Mesendoderm (in vitro differentiated cells): ENCODE measurements at regions not wholly inside any gene's neighbourhood (a gene's known extent, or its start where the extent isn't known, plus 50 kb on each side); places are given as distances from the start of the nearest gene placed in this dataset.
"Not testable (repeated sequence)": the region's sequence is repeated elsewhere in the genome, so short reads cannot be mapped to it uniquely, and the experiment has no call there.

Source experiments
- DNase-seq: peaks from one replicate; pipeline ENCODE4 v3.0.0; 2013
- H2AK5ac ChIP-seq: 2 replicates; pipeline ENCODE4 v1.6.1; 2013; ENCODE audit warnings: low read length, inconsistent platforms
- H2BK120ac ChIP-seq: 2 replicates; pipeline ENCODE4 v1.6.1; 2013; ENCODE audit warnings: low read depth, mild to moderate bottlenecking, low read length, moderate library complexity, mixed read lengths
- H2BK15ac ChIP-seq: replicated peaks from 2 replicates; pipeline ENCODE4 v1.6.1; 2013; ENCODE audit warnings: low read depth, mild to moderate bottlenecking, moderate library complexity
- H2BK5ac ChIP-seq: 2 replicates; pipeline ENCODE4 v1.6.1; 2013; ENCODE audit warnings: low read length, inconsistent platforms
- H3K18ac ChIP-seq: 2 replicates; pipeline ENCODE4 v1.6.1; 2013; ENCODE audit warnings: mild to moderate bottlenecking, low read length, mixed read lengths
- H3K23ac ChIP-seq: one replicate; pipeline ENCODE4 v1.6.1; 2013; ENCODE audit warnings: low read length
- H3K27ac ChIP-seq: 2 replicates; pipeline ENCODE4 v1.5.1; 2013; ENCODE audit warnings: low read depth, mild to moderate bottlenecking, inconsistent platforms, low read length, moderate library complexity
- H3K27me3 ChIP-seq: 2 replicates; pipeline ENCODE4 v1.6.1; 2013; ENCODE audit warnings: low read length, control low read depth, mild to moderate bottlenecking, inconsistent platforms; ENCODE audit not compliant: insufficient read depth, poor library complexity
- H3K36me3 ChIP-seq: 2 replicates; pipeline ENCODE4 v1.6.1; 2013; ENCODE audit warnings: low read length, inconsistent platforms; ENCODE audit not compliant: control insufficient read depth, insufficient read depth
- H3K4ac ChIP-seq: one replicate; pipeline ENCODE4 v1.6.1; 2013; ENCODE audit warnings: low read depth, mild to moderate bottlenecking, low read length, moderate library complexity
- H3K4me1 ChIP-seq: 2 replicates; pipeline ENCODE4 v1.6.1; 2013; ENCODE audit warnings: low read depth, low read length, inconsistent platforms; ENCODE audit not compliant: control insufficient read depth
- H3K4me2 ChIP-seq: 2 replicates; pipeline ENCODE4 v1.6.1; 2013; ENCODE audit warnings: low read length
- H3K4me3 ChIP-seq: 2 replicates; pipeline ENCODE4 v1.5.1; 2013; ENCODE audit warnings: mild to moderate bottlenecking, low read length
- H3K56ac ChIP-seq: one replicate; pipeline ENCODE4 v1.6.1; 2013; ENCODE audit warnings: low read length
- H3K79me1 ChIP-seq: 2 replicates; pipeline ENCODE4 v1.6.1; 2013; ENCODE audit warnings: low read length, inconsistent platforms
- H3K79me2 ChIP-seq: 2 replicates; pipeline ENCODE4 v1.6.1; 2013; ENCODE audit warnings: mild to moderate bottlenecking, low read length; ENCODE audit not compliant: control insufficient read depth, insufficient read depth
- H3K9ac ChIP-seq: 2 replicates; pipeline ENCODE4 v1.6.1; 2013; ENCODE audit warnings: low read length, inconsistent platforms
- H4K5ac ChIP-seq: one replicate; pipeline ENCODE4 v1.6.1; 2013; ENCODE audit warnings: low read length
- H4K8ac ChIP-seq: one replicate; pipeline ENCODE4 v1.6.1; 2013; ENCODE audit warnings: low read depth, mild to moderate bottlenecking, control low read depth, low read length, moderate library complexity
- WGBS: extraction: QIAGEN DNeasy Blood & Tissue Kit; methylation state at CpG from one replicate; pipeline ENCODE4 v1.1.7; 2013; ENCODE audit warnings: low lambda C conversion rate, missing lambda C conversion rate; ENCODE audit not compliant: insufficient coverage; ENCODE audit errors: extremely low coverage; 5-methylcytosine and 5-hydroxymethylcytosine counted together

DNA sequence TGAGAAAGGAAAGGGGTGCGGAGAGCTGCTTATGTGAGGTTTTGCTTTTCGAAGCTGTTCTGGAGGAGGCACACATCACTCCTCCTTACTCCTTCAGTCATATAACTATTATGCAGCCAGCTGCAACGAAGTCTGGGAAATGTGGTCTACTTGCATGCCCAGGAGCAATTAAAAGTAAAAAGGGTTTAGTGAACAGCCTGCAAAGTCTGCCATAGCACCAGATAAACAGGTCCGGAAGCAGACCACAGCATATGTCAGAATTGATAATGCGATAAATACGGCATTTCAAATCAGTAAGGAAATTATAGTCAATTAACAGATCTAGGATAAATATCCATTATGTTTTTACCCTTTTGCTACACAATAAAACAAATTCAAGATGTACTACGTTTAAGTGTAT, 99.5 kb downstream of the POLR2M start:
- H3K27ac ChIP-seq: no peak overlapping the region
- no peak overlapping the region for H2BK15ac ChIP-seq
- H3K56ac ChIP-seq: no peak overlapping the region
- no peak for DNase-seq
- H3K4me3 ChIP-seq: no peak overlapping the region
- H3K9ac ChIP-seq: no peak overlapping the region
- H3K27me3 ChIP-seq: no peaks in the 10 kb centered on the region
- H3K23ac ChIP-seq: no peak overlapping the region
- no peak overlapping the region for H3K4ac ChIP-seq
- H3K79me1 ChIP-seq: no peaks in the 10 kb centered on the region
- H4K5ac ChIP-seq: no peak overlapping the region
- no peak overlapping the region for H2BK120ac ChIP-seq
- no peak overlapping the region for H3K4me2 ChIP-seq
- H3K36me3 ChIP-seq: no peaks in the 10 kb centered on the region
- no peak overlapping the region for H2AK5ac ChIP-seq
- H3K79me2 ChIP-seq: no peaks in the 10 kb centered on the region
- H2BK5ac ChIP-seq: no peak overlapping the region
- WGBS: no CpG with 5 or more reads among the region's 7 CpGs
- no peak overlapping the region for H4K8ac ChIP-seq
- H3K4me1 ChIP-seq: no peaks in the 10 kb centered on the region
- H3K18ac ChIP-seq: no peak overlapping the region

DNA sequence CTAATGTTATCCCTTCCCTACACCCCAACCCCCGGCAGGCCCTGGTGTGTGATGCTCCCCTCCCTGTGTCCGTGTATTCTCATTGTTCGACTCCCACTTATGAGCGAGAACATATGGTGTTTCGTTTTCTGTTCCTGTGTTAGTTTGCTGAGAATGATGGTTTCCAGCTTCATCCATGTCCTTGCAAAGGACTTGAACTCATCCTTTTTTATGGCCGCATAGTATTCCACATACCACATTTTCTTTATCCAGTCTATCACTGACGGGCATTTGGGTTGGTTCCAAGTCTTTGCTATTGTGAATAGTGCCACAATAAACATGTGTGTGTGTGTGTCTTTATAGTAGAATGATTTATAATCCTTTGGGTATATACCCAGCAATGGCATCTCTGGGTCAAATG, 102.8 kb downstream of the POLR2M start:
- H2BK120ac ChIP-seq, H4K8ac ChIP-seq, H4K5ac ChIP-seq, H3K27me3 ChIP-seq, H3K27ac ChIP-seq, H3K79me2 ChIP-seq, H3K4me3 ChIP-seq, H3K9ac ChIP-seq, H3K4ac ChIP-seq, H3K79me1 ChIP-seq, H3K36me3 ChIP-seq, H2BK5ac ChIP-seq, H2AK5ac ChIP-seq, H3K56ac ChIP-seq, H3K4me1 ChIP-seq, H3K18ac ChIP-seq, H3K23ac ChIP-seq, H2BK15ac ChIP-seq, H3K4me2 ChIP-seq, DNase-seq: not testable (repeated sequence)
- WGBS: no CpG with 5 or more reads among the region's 7 CpGs

DNA sequence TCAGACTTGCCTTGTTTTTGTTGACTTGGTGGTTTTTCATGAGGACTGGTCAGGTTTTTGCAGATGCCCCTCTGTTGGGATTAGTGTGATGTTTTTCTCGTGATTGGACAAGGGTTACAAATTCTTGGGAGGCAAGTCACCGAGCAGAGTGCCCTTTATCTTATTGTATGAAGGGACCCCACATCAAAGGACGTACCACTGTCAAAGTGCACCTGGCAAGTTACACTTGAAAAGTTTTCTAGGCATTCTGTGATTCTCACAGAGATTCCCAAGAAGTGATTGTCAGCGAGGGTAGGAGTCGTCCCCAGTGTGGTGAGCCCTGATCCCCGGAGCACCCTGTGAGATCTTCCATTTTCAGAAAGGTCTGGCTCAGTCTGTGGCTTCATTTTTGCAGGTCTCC, 110.1 kb downstream of the POLR2M start:
- H3K4me3 ChIP-seq: no peak overlapping the region
- no peak overlapping the region for H3K4ac ChIP-seq
- no peak overlapping the region for H2BK5ac ChIP-seq
- no peaks in the 10 kb centered on the region for H3K4me1 ChIP-seq
- H3K9ac ChIP-seq: no peak overlapping the region
- H3K18ac ChIP-seq: no peak overlapping the region
- no CpG with 5 or more reads among the region's 6 CpGs for WGBS
- no peaks in the 10 kb centered on the region for H3K79me1 ChIP-seq
- H3K27ac ChIP-seq: no peak overlapping the region
- no peak overlapping the region for H4K5ac ChIP-seq
- H4K8ac ChIP-seq: no peak overlapping the region
- H2AK5ac ChIP-seq: no peak overlapping the region
- H3K4me2 ChIP-seq: no peak overlapping the region
- H3K79me2 ChIP-seq: no peaks in the 10 kb centered on the region
- no peak overlapping the region for H2BK15ac ChIP-seq
- H3K27me3 ChIP-seq: no peaks in the 10 kb centered on the region
- DNase-seq: no peak
- H2BK120ac ChIP-seq: no peak overlapping the region
- H3K56ac ChIP-seq: no peak overlapping the region
- H3K36me3 ChIP-seq: no peaks in the 10 kb centered on the region
- H3K23ac ChIP-seq: no peak overlapping the region

DNA sequence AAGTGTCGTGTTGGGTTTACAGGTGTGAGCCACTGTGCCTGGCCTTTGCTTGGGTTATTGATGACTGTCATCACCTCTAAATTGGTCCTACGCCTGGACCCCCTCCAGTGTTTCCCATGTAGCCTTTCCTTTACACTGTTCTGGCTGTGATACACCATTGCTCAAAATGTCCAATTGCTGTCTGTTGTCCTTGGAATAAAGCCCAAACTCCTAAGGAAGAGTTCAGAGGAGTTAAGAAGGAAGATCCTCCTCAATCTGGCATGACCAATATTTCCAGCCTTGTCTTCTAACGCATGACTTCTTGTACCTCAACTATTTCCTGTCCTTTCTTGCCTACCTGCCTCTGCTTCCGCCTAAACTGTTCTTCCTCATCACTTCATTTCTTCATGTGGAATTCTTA, 113.1 kb downstream of the POLR2M start:
- no CpG with 5 or more reads among the region's 4 CpGs for WGBS
- no peak overlapping the region for H3K27ac ChIP-seq
- no peak overlapping the region for H3K9ac ChIP-seq
- no peak overlapping the region for H4K5ac ChIP-seq
- no peak overlapping the region for H3K56ac ChIP-seq
- no peak overlapping the region for H3K4ac ChIP-seq
- H3K18ac ChIP-seq: no peak overlapping the region
- no peaks in the 10 kb centered on the region for H3K27me3 ChIP-seq
- H3K79me1 ChIP-seq: no peaks in the 10 kb centered on the region
- H3K79me2 ChIP-seq: no peaks in the 10 kb centered on the region
- H2BK5ac ChIP-seq: no peak overlapping the region
- no peaks in the 10 kb centered on the region for H3K36me3 ChIP-seq
- no peak overlapping the region for H2AK5ac ChIP-seq
- no peak for DNase-seq
- H3K4me3 ChIP-seq: no peak overlapping the region
- no peak overlapping the region for H2BK120ac ChIP-seq
- H2BK15ac ChIP-seq: no peak overlapping the region
- no peak overlapping the region for H3K23ac ChIP-seq
- H4K8ac ChIP-seq: no peak overlapping the region
- H3K4me2 ChIP-seq: no peak overlapping the region
- no peaks in the 10 kb centered on the region for H3K4me1 ChIP-seq

DNA sequence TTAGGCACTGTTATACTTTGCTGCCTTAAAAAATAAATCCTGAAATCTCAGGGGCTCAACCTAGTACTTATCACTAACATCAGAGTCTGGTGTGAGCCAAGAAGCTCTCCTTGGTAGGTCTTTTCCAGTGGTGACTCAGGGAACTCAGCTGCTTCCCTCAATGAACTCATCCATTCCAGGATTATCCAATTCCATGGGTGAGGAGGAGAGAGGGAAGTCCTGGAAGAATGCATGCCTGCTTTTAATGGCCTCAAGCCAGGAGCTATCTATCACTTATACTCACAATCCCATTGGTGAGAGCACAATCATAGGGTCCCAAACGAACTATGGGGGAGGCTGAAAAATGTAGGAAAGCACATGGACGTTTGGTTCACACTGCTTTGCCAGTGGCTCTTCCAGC, 113.6 kb downstream of the POLR2M start:
- peak; percentile 25 for DNase-seq

DNA sequence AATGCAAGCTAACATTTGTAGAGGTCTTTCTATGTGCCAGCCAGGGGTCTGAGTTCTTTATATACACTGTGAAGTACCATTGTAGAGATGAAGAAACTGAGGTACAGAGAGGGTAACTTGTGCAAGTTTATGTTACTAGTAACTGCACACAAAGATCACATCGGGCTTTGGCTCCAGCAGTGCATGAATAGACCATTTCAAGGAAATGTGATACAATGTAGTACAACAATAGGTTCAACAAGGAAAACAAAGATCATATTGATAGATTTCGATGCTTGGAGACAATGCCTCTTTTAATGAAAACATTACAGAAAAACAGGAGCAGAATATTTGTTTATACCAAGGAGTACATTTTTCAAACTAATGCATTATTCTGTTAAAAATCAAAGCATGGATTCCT, 115.3 kb downstream of the POLR2M start:
- Histone ChIP-seq H4K5ac (no peak overlapping the region), H3K36me3 (no peaks in the 10 kb centered on the region), H2BK5ac (no peak overlapping the region), H3K9ac (no peak overlapping the region), H3K56ac (no peak overlapping the region), H2AK5ac (no peak overlapping the region), H2BK15ac (no peak overlapping the region), H3K4ac (no peak overlapping the region), H3K4me3 (no peak overlapping the region), H2BK120ac (no peak overlapping the region), H3K18ac (no peak overlapping the region), H3K27ac (no peak overlapping the region), H3K4me2 (no peak overlapping the region), H3K4me1 (no peaks in the 10 kb centered on the region), H4K8ac (no peak overlapping the region), H3K79me2 (no peaks in the 10 kb centered on the region), H3K27me3 (no peaks in the 10 kb centered on the region), H3K79me1 (no peaks in the 10 kb centered on the region), H3K23ac (no peak overlapping the region)
- no peak for DNase-seq
- no CpG with 5 or more reads among the region's 2 CpGs for WGBS

More for the DNA sequence above, 113.6 kb downstream of the POLR2M start:
- H3K36me3 ChIP-seq: no peaks in the 10 kb centered on the region
- H3K4me3 ChIP-seq: no peak overlapping the region
- H3K56ac ChIP-seq: no peak overlapping the region
- no peak overlapping the region for H2BK5ac ChIP-seq
- H4K8ac ChIP-seq: no peak overlapping the region
- H2BK15ac ChIP-seq: no peak overlapping the region
- no peaks in the 10 kb centered on the region for H3K79me2 ChIP-seq
- no peak overlapping the region for H2AK5ac ChIP-seq
- H4K5ac ChIP-seq: no peak overlapping the region
- no peak overlapping the region for H3K27ac ChIP-seq
- no peaks in the 10 kb centered on the region for H3K27me3 ChIP-seq
- no peak overlapping the region for H3K4me2 ChIP-seq
- H3K9ac ChIP-seq: no peak overlapping the region
- H3K4ac ChIP-seq: no peak overlapping the region
- no peak overlapping the region for H3K23ac ChIP-seq
- no peak overlapping the region for H3K18ac ChIP-seq
- H2BK120ac ChIP-seq: no peak overlapping the region
- no peaks in the 10 kb centered on the region for H3K79me1 ChIP-seq
- H3K4me1 ChIP-seq: no peaks in the 10 kb centered on the region
- no CpG with 5 or more reads among the region's 2 CpGs for WGBS
